ENCODE measurements at regions not wholly inside any gene's neighbourhood (a gene's known extent, or its start where the extent isn't known, plus 50 kb on each side); places are given as distances from the start of the nearest gene placed in this dataset.
A peak's percentile ranks its signal among the peaks of the same experiment; 100 is the strongest.

- H3K9me3 ChIP-seq (ENCODE audit: control insufficient read depth, insufficient read depth, low read length) = no peaks in the 10 kb centered on the region
- H3K4me3 ChIP-seq (ENCODE audit: low read depth, low read length) = no peak overlapping the region
- POLR2A ChIA-PET = no interaction called here
- peak overlapping the region; percentile 11 for H3K27ac ChIP-seq (ENCODE audit: low read depth, low read length)
- no peak for DNase-seq (ENCODE audit: low read depth, low spot score)
- CTCF ChIA-PET = no interaction called here
- no peak for TF ChIP-seq CTCF (IDR thresholded peaks at IDR 0.05; ENCODE audit: low read depth, low read length)
- H3K27me3 ChIP-seq (ENCODE audit: control insufficient read depth, insufficient read depth, low read length) = no peaks in the 10 kb centered on the region
Measured at GRCh38 chr5:74233571-74233970, 407.0 kb downstream of the ENC1 start.

GRCh38 chr5:74233091-74233490 lies 407.4 kb downstream of the ENC1 start:
- Histone ChIP-seq H3K4me3 (ENCODE audit: low read depth, low read length) (no peak overlapping the region), H3K27me3 (ENCODE audit: control insufficient read depth, insufficient read depth, low read length) (no peaks in the 10 kb centered on the region), H3K27ac (ENCODE audit: low read depth, low read length) (no peak overlapping the region), H3K9me3 (ENCODE audit: control insufficient read depth, insufficient read depth, low read length) (no peaks in the 10 kb centered on the region)
- CTCF ChIA-PET = no interaction called here
- DNase-seq (ENCODE audit: low read depth, low spot score) = no peak
- no peak for TF ChIP-seq CTCF (IDR thresholded peaks at IDR 0.05; ENCODE audit: low read depth, low read length)
- POLR2A ChIA-PET = no interaction called here

GRCh38 chr5:74232276-74232675 lies 408.3 kb downstream of the ENC1 start:
- DNase-seq (ENCODE audit: low read depth, low spot score) = peak; percentile 59
- no peak overlapping the region for H3K27ac ChIP-seq (ENCODE audit: low read depth, low read length)
- ChIA-PET CTCF (interaction anchor here (0.6 kb wide), 1 partner anchor 216 kb away, joined by 4 read pairs; no protein-coding TSS in a partner anchor), POLR2A (no interaction called here)
- H3K4me3 ChIP-seq (ENCODE audit: low read depth, low read length) = no peak overlapping the region
- no peak for TF ChIP-seq CTCF (IDR thresholded peaks at IDR 0.05; ENCODE audit: low read depth, low read length)
- no peaks in the 10 kb centered on the region for H3K9me3 ChIP-seq (ENCODE audit: control insufficient read depth, insufficient read depth, low read length)
- no peaks in the 10 kb centered on the region for H3K27me3 ChIP-seq (ENCODE audit: control insufficient read depth, insufficient read depth, low read length)

GRCh38 chr5:74231697-74232096 lies 408.8 kb downstream of the ENC1 start:
- no peaks in the 10 kb centered on the region for H3K27me3 ChIP-seq (ENCODE audit: control insufficient read depth, insufficient read depth, low read length)
- no peak for DNase-seq (ENCODE audit: low read depth, low spot score)
- CTCF ChIA-PET = no interaction called here
- no peak for TF ChIP-seq CTCF (IDR thresholded peaks at IDR 0.05; ENCODE audit: low read depth, low read length)
- no peak overlapping the region for H3K4me3 ChIP-seq (ENCODE audit: low read depth, low read length)
- POLR2A ChIA-PET = no interaction called here
- no peak overlapping the region for H3K27ac ChIP-seq (ENCODE audit: low read depth, low read length)
- H3K9me3 ChIP-seq (ENCODE audit: control insufficient read depth, insufficient read depth, low read length) = no peaks in the 10 kb centered on the region

- POLR2A ChIA-PET = no interaction called here
- no peak for DNase-seq (ENCODE audit: low read depth, low spot score)
- no peak overlapping the region for H3K4me3 ChIP-seq (ENCODE audit: low read depth, low read length)
- H3K27ac ChIP-seq (ENCODE audit: low read depth, low read length) = no peak overlapping the region
- TF ChIP-seq CTCF (IDR thresholded peaks at IDR 0.05; ENCODE audit: low read depth, low read length) = no peak
- H3K27me3 ChIP-seq (ENCODE audit: control insufficient read depth, insufficient read depth, low read length) = no peaks in the 10 kb centered on the region
- CTCF ChIA-PET = interaction anchor here (0.6 kb wide), 1 partner anchor 689 kb away, joined by 4 read pairs; no protein-coding TSS in a partner anchor
- no peaks in the 10 kb centered on the region; the same call in 1 of the 2 replicates for H3K9me3 ChIP-seq (ENCODE audit: control insufficient read depth, insufficient read depth, low read length)
Measured at GRCh38 chr5:74226716-74227485, 413.6 kb downstream of the ENC1 start.
